Fibroblast of lung (primary cell): ENCODE measurements at regions not wholly inside any gene's neighbourhood (a gene's known extent, or its start where the extent isn't known, plus 50 kb on each side); places are given as distances from the start of the nearest gene placed in this dataset.

Source experiments
- CTCF ChIP-seq, 2 donors: IDR thresholded peaks in 1 of 2; conservative IDR thresholded peaks in 1 of 2; 1 replicate in 1 of 2; 2 replicates in 1 of 2; pipeline ENCODE4 v1.5.1; 2011 to 2012; ENCODE audit warnings: low read length in 2 of 2, control low read depth in 1 of 2, inconsistent platforms in 1 of 2, low read depth in 1 of 2, mild to moderate bottlenecking in 1 of 2
- EZH2 ChIP-seq: IDR thresholded peaks from 2 replicates; pipeline ENCODE4 v1.5.1; 2012; ENCODE audit warnings: low read length, control low read depth, mild to moderate bottlenecking; ENCODE audit errors: missing control alignments

- TF ChIP-seq CTCF (conservative IDR thresholded peaks at IDR 0.05 in 1 of 2, IDR thresholded peaks at IDR 0.05 in 1 of 2; ENCODE audit: low read depth in 1 of 2, low read length in 2 of 2) (no peak), EZH2 (no peak)
These were observed 180.1 kb downstream of the ST6GAL2 start for GRCh38 chr2:106705877-106706276.
